H1 (cell line): ENCODE measurements at regions not wholly inside any gene's neighbourhood (a gene's known extent, or its start where the extent isn't known, plus 50 kb on each side); places are given as distances from the start of the nearest gene placed in this dataset.

ENCODE experiments used
- CTCF ChIA-PET: fragments of 300-600 bp; sonication (Branson Sonifier 250); formaldehyde crosslinking; loops from one replicate; lab custom pipeline; 2021; ENCODE audit not compliant: partially characterized antibody; lab: Charles Lee
- POLR2A ChIA-PET: fragments of 300-600 bp; sonication (Branson Sonifier 250); formaldehyde crosslinking; loops from one replicate; lab custom pipeline; 2021; ENCODE audit warnings: inconsistent platforms; ENCODE audit not compliant: partially characterized antibody; lab: Charles Lee
- DNase-seq, 2 experiments: peaks; one replicate each; pipeline versions ENCODE4 v3.0.0 to v3.0.0-alpha.2; 2010 to 2022; ENCODE audit warnings: low spot score in 2 of 2, low read depth in 1 of 2, mixed read lengths in 1 of 2
- FAIRE-seq: peaks from 2 replicates; lab custom pipeline; 2011; peaks lifted over from hg19 to GRCh38; lab: Jason Lieb, UNC
- H2AFZ ChIP-seq: 2 replicates; pipeline ENCODE4 v1.8.1; 2012; ENCODE audit warnings: low read length, inconsistent platforms
- H2AK5ac ChIP-seq: 2 replicates; pipeline ENCODE4 v1.6.1; 2013; ENCODE audit warnings: low read depth, low read length
- H2BK120ac ChIP-seq: replicated peaks from 2 replicates; pipeline ENCODE3; 2013; ENCODE audit warnings: low read depth, low read length, inconsistent platforms
- H2BK12ac ChIP-seq: 2 replicates; pipeline ENCODE4 v1.6.1; 2013; ENCODE audit warnings: low read depth, low read length
- H2BK15ac ChIP-seq: 2 replicates; pipeline ENCODE4 v1.6.1; 2013; ENCODE audit warnings: low read length
- H2BK20ac ChIP-seq: 2 replicates; pipeline ENCODE4 v1.6.1; 2013; ENCODE audit warnings: low read length
- H2BK5ac ChIP-seq: 2 replicates; pipeline ENCODE4 v1.6.1; 2013; ENCODE audit warnings: low read depth, low read length
- H3K14ac ChIP-seq: 2 replicates; pipeline ENCODE4 v1.6.1; 2013; ENCODE audit warnings: inconsistent platforms; ENCODE audit not compliant: insufficient read length
- H3K18ac ChIP-seq: 2 replicates; pipeline ENCODE4 v1.6.1; 2013; ENCODE audit warnings: low read length; ENCODE audit errors: extremely low read depth
- H3K23ac ChIP-seq: 2 replicates; pipeline ENCODE4 v1.6.1; 2013; ENCODE audit warnings: inconsistent platforms; ENCODE audit not compliant: insufficient read length
- H3K23me2 ChIP-seq: 2 replicates; pipeline ENCODE4 v1.6.1; 2013; ENCODE audit warnings: low read depth, low read length
- H3K27ac ChIP-seq: 2 replicates; pipeline ENCODE4 v1.6.1; 2011; ENCODE audit warnings: low read depth, low read length, inconsistent platforms
- H3K27me3 ChIP-seq, 4 experiments: replicated peaks in 1 of 4; 1 replicate in 1 of 4; 2 replicates in 3 of 4; pipeline versions ENCODE4 v1.6.1 to v1.8.1; 2011 to 2013; ENCODE audit warnings: low read length in 3 of 4, mild to moderate bottlenecking in 3 of 4, inconsistent platforms in 2 of 4, mixed read lengths in 2 of 4, moderate library complexity in 1 of 4; ENCODE audit not compliant: control insufficient read depth in 3 of 4, insufficient read depth in 3 of 4; ENCODE audit errors: extremely low read depth in 1 of 4
- H3K36me3 ChIP-seq, 4 experiments: 2 replicates each; pipeline versions ENCODE4 v1.6.1 to v1.8.1; 2011 to 2013; ENCODE audit warnings: mild to moderate bottlenecking in 4 of 4, low read length in 3 of 4, moderate library complexity in 2 of 4, control low read depth in 1 of 4, inconsistent platforms in 1 of 4; ENCODE audit not compliant: insufficient read depth in 4 of 4, control insufficient read depth in 2 of 4
- H3K4ac ChIP-seq: replicated peaks from 2 replicates; pipeline ENCODE3; 2013; ENCODE audit warnings: low read length, low read depth, mixed read lengths, inconsistent platforms; ENCODE audit not compliant: insufficient read length
- H3K4me1 ChIP-seq, 4 experiments: replicated peaks in 1 of 4; 1 replicate in 1 of 4; 2 replicates in 3 of 4; pipeline versions ENCODE4 v1.6.1 to v1.8.1; 2011 to 2013; ENCODE audit warnings: low read length in 3 of 4, inconsistent platforms in 2 of 4, mixed read lengths in 1 of 4; ENCODE audit not compliant: insufficient read depth in 4 of 4, control insufficient read depth in 3 of 4
- H3K4me2 ChIP-seq, 2 experiments: 2 replicates each; pipeline versions ENCODE4 v1.6.1 to v1.8.1; 2011 to 2013; ENCODE audit warnings: low read depth in 2 of 2, low read length in 2 of 2, control low read depth in 1 of 2, inconsistent platforms in 1 of 2, mild to moderate bottlenecking in 1 of 2; ENCODE audit not compliant: insufficient read depth in 1 of 2
- H3K4me3 ChIP-seq, 4 experiments: fragments of 200-600, 300-600 bp in 1 of 4; sonication (generic), shearing (Covaris generic), sonication (Bioruptor Twin) in 1 of 4; 2 replicates each; pipeline versions ENCODE4 v1.5.1 to v1.8.1; 2011 to 2016; ENCODE audit warnings: low read length in 4 of 4, low read depth in 3 of 4, control low read depth in 2 of 4, inconsistent platforms in 2 of 4, mild to moderate bottlenecking in 2 of 4, mixed read lengths in 1 of 4, moderate library complexity in 1 of 4; ENCODE audit not compliant: insufficient read depth in 2 of 4; ENCODE audit errors: extremely low read depth in 1 of 4
- H3K56ac ChIP-seq: replicated peaks from 2 replicates; pipeline ENCODE3; 2013; ENCODE audit warnings: low read depth, mild to moderate bottlenecking, mixed read lengths, low read length, inconsistent platforms; ENCODE audit not compliant: insufficient read length
- H3K79me1 ChIP-seq: 2 replicates; pipeline ENCODE4 v1.6.1; 2013; ENCODE audit warnings: low read depth, low read length, control low read depth
- H3K79me2 ChIP-seq, 2 experiments: 2 replicates each; pipeline versions ENCODE4 v1.6.1 to v1.8.1; 2012 to 2013; ENCODE audit warnings: low read length in 2 of 2, mild to moderate bottlenecking in 2 of 2, inconsistent platforms in 1 of 2; ENCODE audit not compliant: insufficient read depth in 2 of 2, control insufficient read depth in 1 of 2
- H3K9ac ChIP-seq, 4 experiments: replicated peaks in 1 of 4; 1 replicate in 1 of 4; 2 replicates in 3 of 4; pipeline versions ENCODE4 v1.6.1 to v1.8.1; 2011 to 2013; ENCODE audit warnings: low read depth in 3 of 4, low read length in 3 of 4, control low read depth in 2 of 4, mild to moderate bottlenecking in 2 of 4, moderate library complexity in 2 of 4, inconsistent platforms in 1 of 4; ENCODE audit errors: extremely low read depth in 1 of 4
- H3K9me3 ChIP-seq, 2 experiments: 2 replicates each; pipeline versions ENCODE4 v1.6.1 to v1.8.1; 2012 to 2013; ENCODE audit warnings: mild to moderate bottlenecking in 2 of 2, moderate library complexity in 2 of 2, control low read depth in 1 of 2, inconsistent platforms in 1 of 2, low read depth in 1 of 2, low read length in 1 of 2, mixed read lengths in 1 of 2; ENCODE audit not compliant: insufficient read depth in 2 of 2
- H4K20me1 ChIP-seq, 2 experiments: replicated peaks in 1 of 2; 2 replicates each; pipeline versions ENCODE3 to v1.8.1; 2011 to 2013; ENCODE audit warnings: inconsistent platforms in 2 of 2, low read length in 2 of 2, mild to moderate bottlenecking in 1 of 2; ENCODE audit not compliant: insufficient read depth in 2 of 2, control insufficient read depth in 1 of 2
- H4K5ac ChIP-seq: 2 replicates; pipeline ENCODE4 v1.6.1; 2013; ENCODE audit warnings: low read length, low read depth, mixed read lengths, inconsistent platforms; ENCODE audit not compliant: insufficient read length
- H4K8ac ChIP-seq: 2 replicates; pipeline ENCODE4 v1.8.0; 2013; ENCODE audit warnings: mild to moderate bottlenecking, moderate library complexity, low read length, inconsistent platforms; ENCODE audit not compliant: insufficient read depth; ENCODE audit errors: extremely low read depth
- H4K91ac ChIP-seq: replicated peaks from 2 replicates; pipeline ENCODE3; 2013; ENCODE audit warnings: low read length, mixed read lengths, inconsistent platforms; ENCODE audit not compliant: insufficient read length
- CEBPB ChIP-seq: IDR thresholded peaks from 2 replicates; pipeline ENCODE4 v1.6.1; 2012; ENCODE audit warnings: low read depth, low read length
- FOSL1 ChIP-seq: IDR thresholded peaks from 2 replicates; pipeline ENCODE4 v1.6.1; 2011; ENCODE audit warnings: mild to moderate bottlenecking, low read depth, low read length, moderate library complexity; ENCODE audit not compliant: insufficient read depth
- HDAC6 ChIP-seq: IDR thresholded peaks from one replicate; pipeline ENCODE4 v1.7.1; 2012; ENCODE audit warnings: low read depth, mild to moderate bottlenecking, inconsistent platforms, low read length, moderate library complexity
- KDM1A ChIP-seq: fragments of 200-600, 300-600 bp; sonication (generic); IDR thresholded peaks from 2 replicates; pipeline ENCODE4 v1.7.1; 2016; ENCODE audit warnings: mild to moderate bottlenecking, low read length, borderline replicate concordance
- POU5F1 ChIP-seq: IDR thresholded peaks from 2 replicates; pipeline ENCODE4 v1.6.1; 2011; ENCODE audit warnings: low read depth, mild to moderate bottlenecking, low read length, moderate library complexity
- SIN3A ChIP-seq, 2 experiments: IDR thresholded peaks in 1 of 2; conservative IDR thresholded peaks in 1 of 2; 2 replicates each; pipeline ENCODE4 v1.6.1; 2011 to 2012; ENCODE audit warnings: low read length in 2 of 2, improper control_type of control experiment in 1 of 2, low read depth in 1 of 2, mild to moderate bottlenecking in 1 of 2
- SRF ChIP-seq: IDR thresholded peaks from 2 replicates; pipeline ENCODE4 v1.6.1; 2011; ENCODE audit warnings: mild to moderate bottlenecking, low read depth, low read length, moderate library complexity
- WGBS, 2 experiments: shearing (Covaris generic) in 1 of 2; methylation state at CpG; one replicate each; pipeline versions ENCODE4 v1.1.6 to v1.1.7; 2013 to 2015; ENCODE audit warnings: low lambda C conversion rate in 2 of 2, mixed read lengths in 2 of 2, inconsistent platforms in 1 of 2, low coverage in 1 of 2, missing lambda C conversion rate in 1 of 2; ENCODE audit not compliant: insufficient replicate concordance in 2 of 2, insufficient coverage in 1 of 2, insufficient read length in 1 of 2; ENCODE audit errors: extremely low coverage in 1 of 2, missing lambda C conversion rate in 1 of 2; 5-methylcytosine and 5-hydroxymethylcytosine counted together

DNA sequence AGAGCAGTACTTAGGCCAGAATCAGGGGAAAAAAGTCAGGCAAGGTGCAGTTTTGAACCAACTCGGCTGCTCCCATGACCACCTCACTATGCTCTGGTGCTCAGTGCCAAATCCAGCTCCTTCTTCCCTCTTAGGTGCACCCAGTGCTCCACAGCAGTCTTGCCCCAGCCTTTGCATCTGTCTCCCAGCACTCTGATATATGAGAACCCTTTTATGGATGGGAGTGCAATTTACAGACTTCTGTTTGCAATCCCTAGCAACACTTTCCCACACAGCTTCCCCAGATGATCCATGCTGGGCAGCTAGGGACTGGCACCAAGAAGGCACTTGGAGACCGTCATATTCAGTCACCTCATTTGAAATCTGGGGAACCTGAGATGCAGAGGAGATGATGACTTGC lies 267.9 kb upstream of the CCL2 start:
- Histone ChIP-seq H3K79me1 (no peaks in the 10 kb centered on the region), H2BK12ac (no peak overlapping the region), H3K56ac (no peak overlapping the region), H4K20me1 (no peaks in the 10 kb centered on the region), H3K4me3 (no peak overlapping the region), H2BK20ac (no peak overlapping the region), H2BK5ac (no peak overlapping the region), H3K4me2 (no peak overlapping the region), H3K23ac (no peak overlapping the region), H2BK15ac (no peak overlapping the region), H4K8ac (no peak overlapping the region), H3K79me2 (no peaks in the 10 kb centered on the region), H3K36me3 (no peaks in the 10 kb centered on the region), H3K9me3 (peaks cover 6 to 9% of the 10 kb centered on the region in 2 experiments; a peak in 2 of 4 replicates), H4K5ac (no peak overlapping the region), H3K18ac (no peak overlapping the region), H3K9ac (no peak overlapping the region), H3K27ac (no peak overlapping the region), H3K4ac (no peak overlapping the region), H3K23me2 (no peaks in the 10 kb centered on the region), H3K4me1 (no peaks in the 10 kb centered on the region), H3K14ac (no peak overlapping the region), H2AFZ (no peak overlapping the region), H4K91ac (no peak overlapping the region), H2BK120ac (no peak overlapping the region), H2AK5ac (no peak overlapping the region), H3K27me3 (no peaks in the 10 kb centered on the region)
- ChIA-PET CTCF (interaction anchor here (1.5 kb wide), 1 partner anchor 159 kb away, joined by 6 read pairs; no protein-coding TSS in a partner anchor), POLR2A (no interaction called here)
- DNase-seq = no peak
- no peak for FAIRE-seq
- TF ChIP-seq SIN3A (conservative IDR thresholded peaks at IDR 0.05 in 1 of 2, IDR thresholded peaks at IDR 0.05 in 1 of 2; ENCODE audit: low read depth in 1 of 2, low read length in 2 of 2) = no peak
- no peak for TF ChIP-seq KDM1A
- no peak for TF ChIP-seq CEBPB
- TF ChIP-seq SRF = no peak
- no peak for TF ChIP-seq HDAC6
- no peak for TF ChIP-seq FOSL1
- TF ChIP-seq POU5F1 = no peak
- whole genome bisulfite sequencing, 2 experiments = 93% methylated on average over 2 of the region's 2 CpGs; no CpG with 5 or more reads in 1 of the 2 experiments
